Large intestine (tissue), 3 donors: ENCODE measurements at regions not wholly inside any gene's neighbourhood (a gene's known extent, or its start where the extent isn't known, plus 50 kb on each side); places are given as distances from the start of the nearest gene placed in this dataset.

Experiments used
- DNase-seq, 2 donors: peaks; one replicate each; pipeline versions ENCODE4 v3.0.0 to v3.0.0-alpha.2; 2013
- H3K27ac ChIP-seq: one replicate; pipeline ENCODE4 v1.5.1; 2013; ENCODE audit warnings: low read length
- H3K27me3 ChIP-seq: 2 replicates; pipeline ENCODE4 v1.6.1; 2013; ENCODE audit warnings: low read length; ENCODE audit not compliant: control insufficient read depth, insufficient read depth
- H3K36me3 ChIP-seq: 2 replicates; pipeline ENCODE4 v1.6.1; 2013; ENCODE audit warnings: low read length; ENCODE audit not compliant: control insufficient read depth, insufficient read depth
- H3K4me1 ChIP-seq: one replicate; pipeline ENCODE4 v1.6.1; 2013; ENCODE audit warnings: low read length; ENCODE audit not compliant: control insufficient read depth, insufficient read depth
- H3K4me3 ChIP-seq: one replicate; pipeline ENCODE4 v1.5.1; 2013; ENCODE audit warnings: low read length
- H3K9me3 ChIP-seq: one replicate; pipeline ENCODE4 v1.6.1; 2013; ENCODE audit warnings: mild to moderate bottlenecking, low read depth, low read length, moderate library complexity; ENCODE audit not compliant: control insufficient read depth
- WGBS: methylation state at CpG from one replicate; pipeline ENCODE4 v1.1.5; 2013; ENCODE audit warnings: low lambda C conversion rate; ENCODE audit not compliant: insufficient coverage; 5-methylcytosine and 5-hydroxymethylcytosine counted together

- H3K9me3 ChIP-seq, result peaks cover 3% of the 10 kb centered on the region
- 80% methylated on average over 1 of the region's 8 CpGs for WGBS
- H3K27ac ChIP-seq, result no peak overlapping the region
- H3K4me3 ChIP-seq, result no peak overlapping the region
- no peaks in the 10 kb centered on the region for H3K36me3 ChIP-seq
- no peaks in the 10 kb centered on the region for H3K27me3 ChIP-seq
- H3K4me1 ChIP-seq, result peaks cover 42% of the 10 kb centered on the region
- DNase-seq, result no peak
Measured at GRCh38 chr6:43996618-43997344, 130.5 kb downstream of the MRPL14 start.

- Histone ChIP-seq H3K9me3 (peaks cover 3% of the 10 kb centered on the region), H3K36me3 (no peaks in the 10 kb centered on the region), H3K4me1 (peaks cover 40% of the 10 kb centered on the region), H3K4me3 (no peak overlapping the region), H3K27ac (no peak overlapping the region), H3K27me3 (no peaks in the 10 kb centered on the region)
- no CpG with 5 or more reads among the region's 3 CpGs for WGBS
- no peak for DNase-seq
Measured at GRCh38 chr6:43995137-43995536, 132.1 kb downstream of the MRPL14 start.

GRCh38 chr6:43993881-43994523 lies 133.2 kb downstream of the MRPL14 start:
- H3K9me3 ChIP-seq, result peaks cover 3% of the 10 kb centered on the region
- peaks cover 48% of the 10 kb centered on the region for H3K4me1 ChIP-seq
- no peak overlapping the region for H3K27ac ChIP-seq
- WGBS, result no CpG with 5 or more reads among the region's 5 CpGs
- no peak for DNase-seq
- no peaks in the 10 kb centered on the region for H3K27me3 ChIP-seq
- H3K36me3 ChIP-seq, result no peaks in the 10 kb centered on the region
- H3K4me3 ChIP-seq, result no peak overlapping the region

- DNase-seq, result peak in 1 of 2 donors; percentile 47
- Histone ChIP-seq H3K36me3 (no peaks in the 10 kb centered on the region), H3K4me3 (no peak overlapping the region), H3K4me1 (peaks cover 51% of the 10 kb centered on the region), H3K27me3 (no peaks in the 10 kb centered on the region), H3K27ac (peak overlapping the region; percentile 27), H3K9me3 (no peaks in the 10 kb centered on the region)
- WGBS, result no CpG with 5 or more reads among the region's 6 CpGs
Measured at GRCh38 chr6:43992783-43993644, 134.2 kb downstream of the MRPL14 start.

GRCh38 chr6:43992126-43992663 lies 135.1 kb downstream of the MRPL14 start:
- no peak overlapping the region for H3K27ac ChIP-seq
- H3K4me3 ChIP-seq, result no peak overlapping the region
- peaks cover 51% of the 10 kb centered on the region for H3K4me1 ChIP-seq
- no peak for DNase-seq
- WGBS, result no CpG with 5 or more reads among the region's 4 CpGs
- no peaks in the 10 kb centered on the region for H3K9me3 ChIP-seq
- H3K27me3 ChIP-seq, result no peaks in the 10 kb centered on the region
- no peaks in the 10 kb centered on the region for H3K36me3 ChIP-seq

GRCh38 chr6:43990627-43991619 lies 136.3 kb downstream of the MRPL14 start:
- Histone ChIP-seq H3K36me3 (no peaks in the 10 kb centered on the region), H3K27ac (peak overlapping the region; percentile 90), H3K4me1 (peaks cover 51% of the 10 kb centered on the region), H3K27me3 (no peaks in the 10 kb centered on the region), H3K9me3 (no peaks in the 10 kb centered on the region), H3K4me3 (no peak overlapping the region)
- WGBS, result no CpG with 5 or more reads among the region's 18 CpGs
- DNase-seq, result peak; percentile 97 to 98

- peaks cover 51% of the 10 kb centered on the region for H3K4me1 ChIP-seq
- no peaks in the 10 kb centered on the region for H3K27me3 ChIP-seq
- no peaks in the 10 kb centered on the region for H3K36me3 ChIP-seq
- peak overlapping the region; percentile 90 for H3K27ac ChIP-seq
- no peaks in the 10 kb centered on the region for H3K9me3 ChIP-seq
- DNase-seq, result peak in 1 of 2 donors; percentile 63
- 0% methylated on average over 1 of the region's 9 CpGs for WGBS
- H3K4me3 ChIP-seq, result no peak overlapping the region
Measured at GRCh38 chr6:43990275-43990626, 137.0 kb downstream of the MRPL14 start.

- Histone ChIP-seq H3K9me3 (no peaks in the 10 kb centered on the region), H3K27ac (peak overlapping the region; percentile 90), H3K4me3 (no peak overlapping the region), H3K27me3 (no peaks in the 10 kb centered on the region), H3K4me1 (peaks cover 51% of the 10 kb centered on the region), H3K36me3 (no peaks in the 10 kb centered on the region)
- no peak for DNase-seq
- WGBS, result 64% methylated on average over 3 of the region's 10 CpGs
Measured at GRCh38 chr6:43989581-43990146, 137.6 kb downstream of the MRPL14 start.

GRCh38 chr6:43988801-43989200 lies 138.5 kb downstream of the MRPL14 start:
- H3K4me1 ChIP-seq, result peaks cover 42% of the 10 kb centered on the region
- no peaks in the 10 kb centered on the region for H3K27me3 ChIP-seq
- no peak overlapping the region for H3K4me3 ChIP-seq
- no peak for DNase-seq
- H3K36me3 ChIP-seq, result no peaks in the 10 kb centered on the region
- H3K27ac ChIP-seq, result no peak overlapping the region
- 88% methylated on average over 2 of the region's 3 CpGs for WGBS
- H3K9me3 ChIP-seq, result no peaks in the 10 kb centered on the region
